ENCODE measurements at regions not wholly inside any gene's neighbourhood (a gene's known extent, or its start where the extent isn't known, plus 50 kb on each side); places are given as distances from the start of the nearest gene placed in this dataset.
"Not testable (repeated sequence)": the region's sequence is repeated elsewhere in the genome, so short reads cannot be mapped to it uniquely, and the experiment has no call there.

DNA sequence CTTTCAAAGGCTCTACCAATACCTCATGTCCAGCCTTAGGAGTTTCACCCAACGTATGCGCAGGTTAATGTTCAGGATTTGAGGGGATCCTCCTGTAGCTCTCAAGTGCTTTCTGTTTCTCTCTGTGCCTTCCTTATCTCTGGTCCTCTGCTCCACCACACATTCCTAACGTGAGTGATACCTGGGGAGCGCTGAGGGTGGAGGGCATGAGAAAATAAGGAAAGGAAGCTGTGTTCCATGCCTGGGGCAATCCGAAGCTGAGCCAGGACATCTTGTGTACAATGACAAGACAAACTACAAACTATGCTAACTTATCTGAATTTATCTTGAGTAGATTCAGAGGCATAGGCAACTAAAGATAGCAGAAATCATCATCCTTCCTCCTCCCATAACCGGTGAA lies 136.4 kb downstream of the SST start:
- no peak for DNase-seq

DNA sequence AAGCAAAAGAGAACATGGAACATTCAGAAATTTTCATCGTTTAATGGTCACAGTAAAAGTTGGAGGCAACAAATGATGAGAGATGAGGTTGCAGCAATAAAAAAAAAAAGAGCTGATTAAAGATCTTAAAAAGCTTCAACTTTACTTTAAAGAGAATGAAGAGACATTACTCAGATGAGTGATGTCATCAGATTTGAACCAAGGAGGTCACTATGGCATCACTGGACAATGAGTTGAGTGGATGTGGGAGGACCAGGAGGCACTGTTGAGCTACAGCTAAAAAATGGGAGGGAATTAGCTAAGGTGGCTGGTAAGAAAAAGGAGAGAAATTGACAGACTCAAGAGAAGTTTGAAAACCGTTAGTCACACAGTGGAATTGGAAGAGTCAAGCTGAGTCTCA lies 138.4 kb downstream of the SST start:
- no peak for DNase-seq

DNA sequence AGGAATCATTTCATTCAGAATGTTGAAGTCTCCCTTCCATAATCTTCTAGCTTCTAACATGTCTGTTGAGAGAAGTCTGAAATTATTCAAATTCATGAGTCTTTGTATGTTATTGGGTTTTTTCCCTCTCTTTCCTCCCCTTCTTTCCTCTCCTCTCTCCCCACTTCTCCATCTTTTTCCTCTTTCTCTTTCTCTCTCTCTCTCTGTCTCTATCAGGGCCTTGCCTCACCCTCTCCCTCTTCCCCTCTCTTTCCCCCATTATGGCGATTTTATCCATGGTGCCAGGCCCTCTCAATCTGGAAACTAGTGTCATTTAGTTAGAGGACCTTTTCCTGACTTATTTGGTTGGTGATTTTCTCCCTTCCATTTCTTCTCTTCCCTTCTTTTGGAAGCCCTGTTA lies 147.3 kb downstream of the SST start:
- no peak for DNase-seq

DNA sequence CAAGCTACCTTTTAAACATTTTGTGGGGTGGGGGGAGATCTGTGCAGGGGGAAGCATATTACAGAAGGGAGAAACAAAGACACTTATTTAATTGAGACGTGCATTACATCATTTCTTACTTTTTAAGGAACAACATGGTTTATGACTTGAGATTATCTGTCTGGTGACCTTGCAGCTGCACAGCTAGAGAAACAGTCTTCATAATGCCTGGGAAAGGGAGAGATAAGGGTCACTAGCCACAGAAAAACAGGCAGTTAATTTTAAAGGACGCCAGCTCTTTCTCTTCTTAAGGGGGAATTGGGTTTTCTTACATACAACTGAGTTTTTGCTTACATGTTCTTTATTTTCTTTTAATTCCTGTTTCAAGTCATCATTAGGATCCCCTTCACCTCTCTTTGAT lies 147.9 kb downstream of the SST start:
- no peak for DNase-seq

GRCh38 chr3:187521546-187521945 lies 148.6 kb downstream of the SST start:
- DNase-seq, result no peak

DNA sequence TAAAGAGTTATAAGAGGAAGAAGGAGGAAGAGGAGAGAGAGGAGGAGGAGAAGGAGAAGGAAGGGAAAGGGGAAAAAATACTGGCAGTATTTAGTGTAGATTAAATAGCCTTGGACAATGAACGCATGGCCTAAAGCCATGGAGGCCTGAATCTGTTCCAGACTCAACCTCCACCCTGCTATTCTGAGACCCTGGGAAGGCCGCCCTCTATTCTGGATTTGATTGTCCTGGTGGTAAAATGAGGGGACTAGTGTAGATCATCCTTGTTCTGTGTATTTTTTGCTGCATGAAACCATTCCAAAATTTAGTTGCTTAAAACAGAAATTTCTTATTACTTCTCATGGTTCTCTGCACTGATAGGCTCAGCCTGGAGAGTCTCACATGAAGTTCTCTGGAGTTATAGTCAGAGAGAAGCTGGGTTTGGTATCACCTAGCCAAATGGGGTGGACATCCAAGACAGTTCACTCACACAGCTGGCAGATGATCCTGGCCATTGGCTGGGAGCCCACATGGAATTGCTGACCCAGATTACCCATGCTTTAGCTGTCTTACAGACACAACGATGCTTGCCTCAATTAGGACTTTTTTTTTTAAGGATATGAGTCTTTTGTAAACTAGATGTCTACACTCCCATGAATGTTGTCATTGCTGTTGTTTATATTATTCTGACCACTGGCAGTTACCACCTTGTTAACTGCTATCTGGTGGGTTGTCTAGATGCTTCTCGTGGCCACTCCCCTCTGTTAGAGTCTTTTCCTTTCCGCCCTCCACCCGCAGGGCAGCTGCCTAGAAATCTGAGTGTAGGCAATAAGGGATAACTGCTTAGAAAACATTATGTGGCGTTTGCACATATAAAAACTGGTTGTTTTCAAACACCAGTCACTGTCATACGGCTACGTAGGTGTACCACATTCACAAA lies 149.9 kb downstream of the SST start:
- DNase-seq, result no peak

GRCh38 chr3:187519428-187519890 lies 150.7 kb downstream of the SST start:
- DNase-seq, result no peak

DNA sequence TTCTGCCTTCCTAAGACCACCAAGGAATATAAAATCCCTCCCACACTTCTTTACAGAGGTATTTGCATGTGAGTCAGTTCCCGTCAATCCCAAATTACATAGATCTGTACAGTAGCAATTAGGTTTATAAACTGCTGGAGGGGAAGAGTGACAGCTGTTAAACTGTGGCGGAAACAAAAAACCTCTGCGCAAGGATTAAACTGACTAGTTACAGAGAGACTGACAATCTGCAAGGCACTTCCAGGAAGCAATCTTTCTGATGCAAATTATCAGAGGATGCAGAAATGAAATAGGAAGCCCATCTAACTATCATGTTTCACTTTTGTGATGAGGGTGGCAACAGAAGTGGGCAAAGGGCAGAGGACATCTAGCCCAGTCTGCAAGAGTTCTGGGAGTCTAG lies 150.4 kb downstream of the RTP4 start:
- no peak for DNase-seq

DNA sequence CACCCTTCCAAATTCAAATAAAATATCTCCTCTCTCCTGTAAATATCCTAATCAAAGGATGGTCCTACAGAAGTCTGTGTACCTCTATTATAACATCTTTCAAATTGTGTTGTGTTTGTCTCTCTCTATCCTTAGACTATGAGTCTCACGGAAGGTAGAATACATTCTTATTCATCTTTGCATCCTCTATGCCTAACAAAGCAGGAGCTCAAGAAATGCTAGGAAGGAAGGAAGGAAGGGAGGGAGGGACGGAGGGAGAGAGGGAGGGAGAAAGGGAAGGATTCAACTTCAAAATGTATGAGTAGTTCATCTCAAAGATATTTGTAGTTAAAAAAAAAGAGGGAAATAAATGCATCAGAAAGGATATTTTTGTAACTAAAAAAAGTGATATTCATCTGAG lies 150.0 kb downstream of the RTP4 start:
- no peak for DNase-seq

GRCh38 chr3:187516446-187517185 lies 148.4 kb downstream of the RTP4 start:
- DNase-seq, result no peak

GRCh38 chr3:187507905-187508304 lies 139.7 kb downstream of the RTP4 start:
- DNase-seq, result no peak

- DNase-seq, result no peak
Measured at GRCh38 chr3:187507266-187507665, 139.1 kb downstream of the RTP4 start.

DNA sequence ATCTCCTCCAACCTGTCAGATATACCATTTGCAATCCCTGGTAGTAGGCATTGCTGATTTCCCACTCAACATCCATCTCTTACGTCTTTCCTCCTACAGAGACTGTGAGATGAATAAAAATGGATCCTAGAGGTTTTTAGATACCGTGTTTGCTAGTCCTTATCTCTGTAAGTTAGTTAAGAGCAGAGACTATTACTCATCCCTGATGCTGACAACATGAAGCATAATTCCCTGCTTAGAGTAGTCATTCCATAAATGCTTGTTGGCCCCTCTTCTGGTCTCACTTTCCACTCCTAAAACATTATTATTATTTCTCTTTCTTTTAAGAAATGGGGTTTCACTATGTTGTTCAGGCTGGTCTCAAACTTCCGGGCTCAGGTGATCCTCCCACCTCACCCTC lies 136.2 kb downstream of the RTP4 start:
- DNase-seq, result no peak

DNA sequence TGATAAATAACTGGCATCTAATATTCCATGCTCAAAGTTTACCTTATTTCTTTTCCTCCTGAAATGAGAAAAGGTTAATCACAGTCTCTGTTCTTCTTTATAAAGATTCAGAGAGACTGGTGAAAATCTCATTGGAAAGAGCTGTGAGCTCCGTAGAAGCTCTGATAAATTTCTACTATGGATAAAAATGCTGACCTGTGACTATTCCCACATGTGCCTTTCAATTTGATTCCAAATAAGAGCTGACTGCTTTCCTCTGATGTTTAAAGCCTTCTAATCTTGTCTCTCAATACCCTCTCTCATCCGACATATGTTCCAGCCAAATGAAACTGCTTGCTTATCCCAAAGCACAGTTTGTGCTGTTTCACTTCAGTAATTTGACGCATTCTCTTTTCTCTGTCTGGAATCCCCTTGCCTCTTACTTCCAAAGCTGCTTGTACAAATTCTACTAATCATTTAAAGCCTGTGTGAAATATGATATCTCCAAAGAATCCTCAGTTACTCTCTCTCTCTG lies 130.1 kb downstream of the RTP4 start:
- DNase-seq, result no peak

- DNase-seq, result no peak
Measured at GRCh38 chr3:187497052-187497451, 128.9 kb downstream of the RTP4 start.

- not testable (repeated sequence) for DNase-seq
Measured at GRCh38 chr3:187494056-187494455, 125.9 kb downstream of the RTP4 start.

GRCh38 chr3:187491371-187491770 lies 123.2 kb downstream of the RTP4 start:
- no peak for DNase-seq

- DNase-seq, result no peak
Measured at GRCh38 chr3:187490366-187490765, 122.2 kb downstream of the RTP4 start.

DNA sequence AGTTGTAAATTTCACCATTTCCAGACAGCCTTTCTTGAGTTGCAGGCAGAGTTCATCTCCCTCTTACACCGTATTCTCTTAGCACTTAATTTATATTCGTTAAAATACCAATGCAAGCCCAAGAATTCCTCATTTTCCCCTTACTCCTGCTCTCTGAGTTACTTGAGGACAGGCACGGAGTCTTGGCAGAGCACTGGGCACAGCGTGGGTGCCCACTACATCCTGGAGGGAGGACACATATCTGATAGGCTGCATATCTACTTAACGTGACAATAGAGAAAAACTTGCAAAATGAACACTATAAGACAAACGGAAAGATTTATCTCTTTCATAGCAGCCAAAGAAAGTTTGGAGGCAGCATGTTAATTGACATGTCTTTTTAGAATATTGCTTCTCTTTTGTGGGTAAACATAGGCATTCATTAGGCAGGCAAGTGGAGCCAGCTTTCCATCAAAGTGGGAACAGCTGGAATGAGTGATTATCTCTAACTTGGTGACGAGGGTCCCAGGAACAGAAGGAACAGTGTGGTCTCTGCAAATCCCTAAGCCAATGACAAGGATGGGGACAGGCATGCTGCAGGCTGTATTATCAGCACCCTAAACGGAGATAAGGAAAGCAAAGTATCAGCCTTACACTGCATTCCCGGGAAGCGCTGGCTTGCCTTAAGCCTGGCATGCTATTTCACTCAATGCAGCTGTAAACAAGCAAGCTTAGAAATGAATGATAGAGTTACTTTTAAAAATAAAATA lies 116.5 kb downstream of the RTP4 start:
- DNase-seq, result no peak

DNA sequence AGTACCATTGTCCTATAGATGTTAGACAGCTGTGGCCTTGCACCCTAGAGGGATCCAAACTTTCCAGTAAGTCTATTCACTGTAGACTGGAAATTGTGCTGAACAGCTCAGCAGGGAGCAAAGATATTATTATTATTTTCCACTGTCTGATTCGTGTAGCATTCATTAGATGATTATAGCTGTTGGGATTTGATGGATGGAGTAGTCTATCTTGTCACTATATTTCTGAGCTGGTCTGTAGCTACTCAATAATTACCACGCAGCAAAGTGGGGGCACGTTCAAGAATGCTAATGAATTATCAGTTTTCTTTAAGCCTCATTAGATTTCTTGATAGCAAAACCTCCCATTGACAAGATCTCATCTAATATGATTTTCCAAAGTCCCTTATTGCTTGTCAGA lies 113.2 kb downstream of the RTP4 start:
- no peak for DNase-seq

DNA sequence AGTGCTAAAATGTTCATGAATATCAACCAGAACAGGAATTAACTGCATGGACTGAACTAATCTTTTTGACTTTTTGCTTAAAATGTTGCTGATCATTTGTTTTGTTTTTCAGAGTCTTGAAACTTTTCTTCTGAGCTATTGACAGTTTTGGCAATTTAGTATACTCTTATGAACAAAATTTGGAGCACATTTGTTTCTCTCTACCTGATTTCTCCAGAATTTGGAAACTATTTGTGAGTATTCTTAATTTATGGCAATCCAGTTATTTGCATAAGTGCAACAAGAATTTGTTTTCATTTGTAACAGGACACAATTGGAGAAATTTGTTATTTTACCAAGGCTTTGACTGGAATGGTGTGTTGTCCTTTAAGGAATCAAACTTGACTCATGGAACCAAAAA lies 107.4 kb downstream of the RTP4 start:
- not testable (repeated sequence) for DNase-seq

DNA sequence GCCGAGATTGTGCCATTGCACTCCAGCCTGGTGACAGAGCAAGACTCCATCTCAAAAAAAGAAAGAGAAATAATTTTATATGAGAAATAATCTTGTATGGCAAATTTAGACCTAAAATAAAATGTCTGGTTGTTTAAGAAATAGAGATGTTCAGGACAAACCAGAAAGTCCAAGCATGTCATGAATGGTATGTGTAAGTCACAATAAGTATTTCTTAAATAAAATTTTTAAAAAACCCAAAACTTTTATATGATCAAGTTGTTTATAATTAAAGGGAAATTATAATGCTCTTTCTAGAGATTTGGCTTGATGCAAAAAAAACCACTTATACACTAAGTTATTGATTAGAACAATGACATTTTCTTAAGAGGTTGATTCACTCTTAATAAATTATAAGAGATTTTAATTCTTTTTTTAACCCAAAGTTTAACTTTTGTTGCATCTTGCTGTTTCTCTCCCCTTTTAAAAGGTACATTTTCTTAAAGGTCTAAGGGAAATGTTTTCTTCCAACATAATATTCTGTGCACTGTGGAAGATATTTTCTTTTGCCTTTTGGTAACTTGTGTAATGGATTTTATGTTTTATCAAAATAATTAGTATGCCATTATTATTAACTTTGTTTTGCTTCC lies 105.7 kb downstream of the RTP4 start:
- DNase-seq, result no peak

DNA sequence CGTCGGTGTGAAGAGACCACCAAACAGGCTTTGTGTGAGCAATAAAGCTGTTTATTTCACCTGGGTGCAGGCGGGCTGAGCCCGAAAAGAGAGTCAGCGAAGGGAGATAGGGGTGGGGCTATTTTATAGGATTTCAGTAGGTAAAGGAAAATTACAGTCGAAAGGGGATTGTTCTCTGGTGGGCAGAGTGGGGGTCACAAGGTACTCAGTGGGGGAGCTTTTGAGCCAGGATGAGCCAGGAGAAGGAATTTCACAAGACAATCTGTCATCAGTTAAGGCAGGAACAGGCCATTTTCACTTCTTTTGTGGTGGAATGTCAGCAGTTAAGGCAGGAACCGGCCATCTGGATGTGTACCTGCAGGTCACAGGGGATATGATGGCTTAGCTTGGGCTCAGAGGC lies 98.1 kb downstream of the RTP4 start:
- DNase-seq, result not testable (repeated sequence)

All from activated CD8-positive, alpha-beta memory T cell treated with anti-CD3 and anti-CD28 coated beads for 24 hours (primary cell).